Astrocyte of the spinal cord (primary cell): ENCODE measurements at regions not wholly inside any gene's neighbourhood (a gene's known extent, or its start where the extent isn't known, plus 50 kb on each side); places are given as distances from the start of the nearest gene placed in this dataset.

Experiments used
- DNase-seq: peaks from one replicate; pipeline ENCODE4 v3.0.0; 2011; ENCODE audit warnings: low read depth, low spot score
- H3K4me3 ChIP-seq: 2 replicates; pipeline ENCODE4 v1.5.1; 2011; ENCODE audit warnings: low read depth, mild to moderate bottlenecking, low read length, moderate library complexity
- in situ Hi-C: cut with HindIII; loops from 2 replicates; pipeline ENCODE4 v1.10.0; 2017; ENCODE audit warnings: low sequenced_read_pairs
- TF ChIP-seq, protein P1 (sequence below): IDR thresholded peaks from 2 replicates; pipeline ENCODE4 v1.5.1; 2012; ENCODE audit warnings: low read depth, mild to moderate bottlenecking, low read length, inconsistent platforms

DNA sequence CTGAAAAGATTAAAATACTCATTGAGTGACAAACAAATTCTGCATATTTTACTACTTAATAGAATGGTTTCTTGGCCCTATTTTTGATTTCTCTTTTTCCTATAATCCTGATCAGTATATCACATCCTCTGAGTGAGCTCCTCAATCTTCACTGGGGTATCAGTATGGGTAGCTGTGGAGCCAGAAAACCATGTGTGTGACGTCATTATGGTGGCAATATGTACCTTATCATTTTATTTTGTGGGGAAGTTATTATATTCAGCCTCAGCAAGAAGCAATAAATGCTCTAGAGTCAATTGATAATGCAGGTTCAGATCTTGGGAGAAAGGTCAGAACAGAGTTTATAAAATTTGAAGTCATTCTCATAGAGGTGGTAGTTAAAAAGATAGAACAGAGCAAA, 1135.7 kb upstream of the CADM2 start:
- H3K4me3 ChIP-seq, result no peak overlapping the region
- in situ Hi-C loops, result no loop called here
- DNase-seq, result no peak
- TF ChIP-seq, protein P1, sequence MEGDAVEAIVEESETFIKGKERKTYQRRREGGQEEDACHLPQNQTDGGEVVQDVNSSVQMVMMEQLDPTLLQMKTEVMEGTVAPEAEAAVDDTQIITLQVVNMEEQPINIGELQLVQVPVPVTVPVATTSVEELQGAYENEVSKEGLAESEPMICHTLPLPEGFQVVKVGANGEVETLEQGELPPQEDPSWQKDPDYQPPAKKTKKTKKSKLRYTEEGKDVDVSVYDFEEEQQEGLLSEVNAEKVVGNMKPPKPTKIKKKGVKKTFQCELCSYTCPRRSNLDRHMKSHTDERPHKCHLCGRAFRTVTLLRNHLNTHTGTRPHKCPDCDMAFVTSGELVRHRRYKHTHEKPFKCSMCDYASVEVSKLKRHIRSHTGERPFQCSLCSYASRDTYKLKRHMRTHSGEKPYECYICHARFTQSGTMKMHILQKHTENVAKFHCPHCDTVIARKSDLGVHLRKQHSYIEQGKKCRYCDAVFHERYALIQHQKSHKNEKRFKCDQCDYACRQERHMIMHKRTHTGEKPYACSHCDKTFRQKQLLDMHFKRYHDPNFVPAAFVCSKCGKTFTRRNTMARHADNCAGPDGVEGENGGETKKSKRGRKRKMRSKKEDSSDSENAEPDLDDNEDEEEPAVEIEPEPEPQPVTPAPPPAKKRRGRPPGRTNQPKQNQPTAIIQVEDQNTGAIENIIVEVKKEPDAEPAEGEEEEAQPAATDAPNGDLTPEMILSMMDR, result no peak

DNA sequence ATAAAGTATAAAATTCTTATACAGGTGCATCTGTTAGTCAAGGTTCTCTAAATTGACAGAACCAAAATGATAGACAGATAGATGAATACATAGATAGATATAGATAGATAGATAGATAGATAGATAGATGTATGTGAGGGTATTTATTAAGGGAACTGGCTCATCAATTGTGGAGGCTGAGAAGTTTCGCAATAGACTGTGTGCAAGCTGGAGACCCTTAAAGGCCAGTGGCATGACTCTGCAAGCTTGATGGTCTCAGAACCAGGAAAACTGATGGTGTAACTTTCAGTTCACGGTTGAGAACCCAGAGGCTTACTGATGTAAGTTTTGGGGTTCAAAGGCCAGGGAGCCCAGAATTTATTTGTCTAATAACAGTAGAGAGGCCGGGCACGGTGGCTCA, 1123.7 kb upstream of the CADM2 start:
- H3K4me3 ChIP-seq, result no peak overlapping the region
- in situ Hi-C loops, result no loop called here
- TF ChIP-seq, protein P1, result no peak
- no peak for DNase-seq

DNA sequence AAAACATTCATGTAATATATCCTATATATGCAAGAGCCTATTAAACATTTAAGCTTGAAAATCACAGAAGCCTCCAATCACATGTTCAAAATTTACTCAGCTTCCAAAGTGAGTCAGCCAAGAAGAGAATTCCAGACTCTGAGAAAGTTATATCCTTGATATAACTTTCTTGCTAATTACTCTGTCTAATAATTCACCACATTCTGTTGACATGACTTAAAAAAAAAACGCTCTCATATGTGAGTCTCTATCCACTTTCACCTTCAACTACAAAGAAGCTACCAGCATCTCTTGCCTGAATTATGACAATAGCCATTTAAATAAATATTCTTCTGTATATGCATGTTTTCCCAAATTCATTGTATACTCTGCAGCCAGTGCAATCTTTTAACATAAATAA, 1116.3 kb upstream of the CADM2 start:
- peak; percentile 3 for DNase-seq
- in situ Hi-C loops, result no loop called here
- H3K4me3 ChIP-seq, result no peak overlapping the region
- TF ChIP-seq, protein P1, result no peak

DNA sequence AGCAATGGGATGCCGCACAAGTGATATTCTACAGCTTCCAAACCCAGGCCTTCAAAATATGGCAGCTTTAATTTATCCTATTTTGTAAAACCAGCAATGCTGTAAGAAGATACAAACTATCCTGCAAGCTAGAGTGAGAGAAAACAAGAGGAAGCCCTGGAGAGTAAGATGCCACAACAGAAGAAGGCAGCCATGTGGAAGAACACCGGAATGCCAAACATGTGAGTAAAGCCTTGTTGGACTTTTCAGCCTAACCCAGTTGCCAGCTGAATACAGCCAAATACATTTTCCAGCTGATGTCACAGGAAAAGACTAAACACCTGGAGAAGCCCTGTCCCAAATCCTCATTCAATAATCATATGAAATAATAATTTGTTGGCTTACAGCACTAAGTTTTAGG, 1115.1 kb upstream of the CADM2 start:
- in situ Hi-C loops, result no loop called here
- DNase-seq, result peak; percentile 62
- no peak overlapping the region for H3K4me3 ChIP-seq
- TF ChIP-seq, protein P1, result no peak

DNA sequence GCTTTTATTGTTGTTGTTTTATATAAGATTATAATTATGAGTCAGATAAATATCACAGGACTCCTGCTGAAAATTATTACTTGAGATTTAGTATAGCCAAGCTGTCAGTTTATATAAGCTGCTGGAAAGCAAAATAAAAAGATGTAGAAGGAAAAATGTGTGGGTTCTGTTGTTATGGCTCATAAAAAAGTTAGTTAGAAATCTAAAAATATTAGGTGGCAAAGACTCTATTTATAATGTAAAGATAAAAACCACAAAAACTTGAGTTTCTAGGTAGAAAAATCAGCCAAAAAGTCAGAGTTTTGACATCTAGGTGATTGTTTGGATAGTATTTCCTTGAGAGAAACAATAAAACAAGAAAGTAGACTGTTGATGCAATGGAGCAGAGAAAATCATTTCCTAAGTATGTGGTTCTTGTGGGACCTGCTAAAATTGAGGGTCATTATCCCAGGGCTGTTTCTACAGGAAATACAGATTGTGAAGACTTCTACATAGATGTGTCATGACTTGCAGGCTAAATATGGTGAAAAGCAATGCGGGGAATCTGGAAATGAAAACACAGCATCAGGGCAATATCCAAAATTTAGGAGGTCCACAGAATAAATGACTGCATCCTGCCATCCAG, 1109.6 kb upstream of the CADM2 start:
- in situ Hi-C loops, result no loop called here
- TF ChIP-seq, protein P1, result no peak

DNA sequence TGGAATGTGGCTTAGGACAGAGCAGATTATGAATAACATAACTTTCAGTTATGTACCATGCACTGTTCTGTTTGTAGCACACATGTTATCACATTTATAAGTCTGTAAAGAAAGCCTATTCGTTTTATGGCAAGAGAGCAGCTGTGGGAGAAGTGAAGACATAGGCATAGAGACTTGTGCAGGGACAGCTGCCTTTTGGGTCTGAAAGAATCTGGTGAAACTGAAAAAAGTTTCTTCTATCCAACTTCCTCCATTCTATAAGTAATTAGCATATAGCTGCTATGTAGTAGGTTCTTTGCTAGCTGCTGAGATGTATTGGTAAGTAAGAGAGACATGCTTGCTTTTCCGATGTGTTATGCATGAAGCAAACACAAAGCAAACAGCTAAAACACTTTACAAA, 1095.4 kb upstream of the CADM2 start:
- H3K4me3 ChIP-seq, result no peak overlapping the region
- TF ChIP-seq, protein P1, result no peak
- in situ Hi-C loops, result no loop called here
- DNase-seq, result no peak

More for the DNA sequence above, 1109.6 kb upstream of the CADM2 start:
- DNase-seq, result peak; percentile 48
- H3K4me3 ChIP-seq, result no peak overlapping the region
